Hepatocyte (in vitro differentiated cells): ENCODE measurements at regions not wholly inside any gene's neighbourhood (a gene's known extent, or its start where the extent isn't known, plus 50 kb on each side); places are given as distances from the start of the nearest gene placed in this dataset.
A peak's percentile ranks its signal among the peaks of the same experiment; 100 is the strongest.

ENCODE experiments used
- DNase-seq: peaks from one replicate; pipeline ENCODE4 v3.0.0-alpha.2; 2016; ENCODE audit warnings: low spot score
- H2AFZ ChIP-seq: fragments of 200-600 bp; sonication (generic); 2 replicates; pipeline ENCODE4 v1.6.0; 2016; ENCODE audit warnings: antibody characterized with exemption, mild to moderate bottlenecking
- H3K27ac ChIP-seq: fragments of 200-600 bp; sonication (generic); 2 replicates; pipeline ENCODE4 v1.5.1; 2016; ENCODE audit warnings: mild to moderate bottlenecking
- H3K27me3 ChIP-seq: fragments of 200-600 bp; sonication (generic); 2 replicates; pipeline ENCODE4 v1.6.1; 2016
- H3K36me3 ChIP-seq: fragments of 200-600 bp; sonication (generic); replicated peaks from 2 replicates; pipeline ENCODE4 v1.5.1; 2016; ENCODE audit warnings: low read depth; ENCODE audit not compliant: insufficient read depth
- H3K4me1 ChIP-seq: fragments of 200-600 bp; sonication (generic); 2 replicates; pipeline ENCODE4 v1.5.1; 2016; ENCODE audit warnings: mild to moderate bottlenecking, moderate library complexity; ENCODE audit not compliant: insufficient read depth
- H3K4me2 ChIP-seq: fragments of 200-600 bp; sonication (generic); 2 replicates; pipeline ENCODE4 v1.6.0; 2016
- H3K4me3 ChIP-seq: fragments of 200-600 bp; sonication (generic); 2 replicates; pipeline ENCODE4 v1.5.1; 2016; ENCODE audit warnings: mild to moderate bottlenecking
- H3K79me2 ChIP-seq: fragments of 200-600 bp; sonication (generic); 2 replicates; pipeline ENCODE4 v1.6.0; 2017; ENCODE audit warnings: mild to moderate bottlenecking
- H3K9me2 ChIP-seq: fragments of 200-600 bp; sonication (generic); replicated peaks from 2 replicates; pipeline ENCODE4 v1.6.0; 2017; ENCODE audit warnings: mild to moderate bottlenecking; ENCODE audit not compliant: insufficient read depth
- H3K9me3 ChIP-seq: fragments of 200-600 bp; sonication (generic); 2 replicates; pipeline ENCODE4 v1.5.1; 2016; ENCODE audit warnings: low read depth, mild to moderate bottlenecking
- H4K20me1 ChIP-seq: fragments of 200-600 bp; sonication (generic); 2 replicates; pipeline ENCODE4 v1.6.0; 2016; ENCODE audit warnings: mild to moderate bottlenecking; ENCODE audit not compliant: insufficient read depth, poor library complexity, severe bottlenecking
- EZH2 ChIP-seq: fragments of 200-600 bp; sonication (generic); IDR thresholded peaks from 2 replicates; pipeline ENCODE4 v1.6.1; 2016; ENCODE audit warnings: antibody characterized with exemption, mild to moderate bottlenecking, borderline replicate concordance
- EZH2phosphoT487 ChIP-seq: fragments of 200-600 bp; sonication (generic); IDR thresholded peaks from one replicate; pipeline ENCODE4 v1.6.1; 2018; ENCODE audit warnings: antibody characterized with exemption, mild to moderate bottlenecking, low read depth, moderate library complexity; ENCODE audit not compliant: unreplicated experiment, severe bottlenecking
- WGBS: methylation state at CpG from one replicate; pipeline ENCODE4 v1.1.6; 2016; ENCODE audit warnings: low lambda C conversion rate; ENCODE audit errors: missing lambda C conversion rate; 5-methylcytosine and 5-hydroxymethylcytosine counted together
- TF ChIP-seq, protein P1 (sequence below): fragments of 200-600 bp; sonication (generic); IDR thresholded peaks from 2 replicates; pipeline ENCODE4 v1.5.1; 2016; ENCODE audit warnings: antibody characterized with exemption, mild to moderate bottlenecking; ENCODE audit not compliant: poor library complexity

DNA sequence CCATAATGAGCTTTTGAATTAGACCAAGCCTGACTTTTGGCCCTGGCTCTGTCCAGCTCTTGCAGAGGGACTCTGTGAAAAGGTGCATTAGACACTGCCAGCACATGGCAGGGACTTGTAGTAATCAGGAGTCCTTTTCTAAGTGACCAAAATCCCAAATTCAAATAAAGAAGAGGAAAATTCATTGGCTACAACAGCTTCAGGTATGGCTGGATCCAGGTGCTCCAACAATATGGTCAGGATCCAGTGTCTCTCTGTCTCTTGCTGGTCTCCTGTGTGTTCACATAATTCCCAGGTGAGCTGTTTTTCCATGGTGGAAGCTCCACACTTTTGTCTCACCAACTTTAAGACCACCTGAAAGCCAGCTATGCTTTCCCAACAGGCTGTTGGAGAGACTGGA is 358.8 kb upstream of the TNRC6C start:
- Histone ChIP-seq H3K9me2 (no peaks in the 10 kb centered on the region), H3K27ac (no peak overlapping the region), H3K79me2 (no peaks in the 10 kb centered on the region), H3K9me3 (no peaks in the 10 kb centered on the region), H4K20me1 (no peaks in the 10 kb centered on the region), H2AFZ (no peak overlapping the region), H3K4me2 (no peak overlapping the region), H3K36me3 (no peaks in the 10 kb centered on the region), H3K4me1 (peaks cover 26% of the 10 kb centered on the region), H3K27me3 (no peaks in the 10 kb centered on the region), H3K4me3 (no peak overlapping the region)
- TF ChIP-seq, protein P1, sequence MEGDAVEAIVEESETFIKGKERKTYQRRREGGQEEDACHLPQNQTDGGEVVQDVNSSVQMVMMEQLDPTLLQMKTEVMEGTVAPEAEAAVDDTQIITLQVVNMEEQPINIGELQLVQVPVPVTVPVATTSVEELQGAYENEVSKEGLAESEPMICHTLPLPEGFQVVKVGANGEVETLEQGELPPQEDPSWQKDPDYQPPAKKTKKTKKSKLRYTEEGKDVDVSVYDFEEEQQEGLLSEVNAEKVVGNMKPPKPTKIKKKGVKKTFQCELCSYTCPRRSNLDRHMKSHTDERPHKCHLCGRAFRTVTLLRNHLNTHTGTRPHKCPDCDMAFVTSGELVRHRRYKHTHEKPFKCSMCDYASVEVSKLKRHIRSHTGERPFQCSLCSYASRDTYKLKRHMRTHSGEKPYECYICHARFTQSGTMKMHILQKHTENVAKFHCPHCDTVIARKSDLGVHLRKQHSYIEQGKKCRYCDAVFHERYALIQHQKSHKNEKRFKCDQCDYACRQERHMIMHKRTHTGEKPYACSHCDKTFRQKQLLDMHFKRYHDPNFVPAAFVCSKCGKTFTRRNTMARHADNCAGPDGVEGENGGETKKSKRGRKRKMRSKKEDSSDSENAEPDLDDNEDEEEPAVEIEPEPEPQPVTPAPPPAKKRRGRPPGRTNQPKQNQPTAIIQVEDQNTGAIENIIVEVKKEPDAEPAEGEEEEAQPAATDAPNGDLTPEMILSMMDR: no peak
- TF ChIP-seq EZH2phosphoT487 (no peak), EZH2 (no peak)
- DNase-seq: no peak

GRCh38 chr17:77600346-77600745 is 358.2 kb upstream of the TNRC6C start:
- Histone ChIP-seq H3K9me2 (no peaks in the 10 kb centered on the region), H3K79me2 (no peaks in the 10 kb centered on the region), H3K4me3 (no peak overlapping the region), H3K27ac (no peak overlapping the region), H4K20me1 (no peaks in the 10 kb centered on the region), H3K4me1 (peaks cover 26% of the 10 kb centered on the region), H3K27me3 (no peaks in the 10 kb centered on the region), H2AFZ (no peak overlapping the region), H3K4me2 (no peak overlapping the region), H3K9me3 (no peaks in the 10 kb centered on the region), H3K36me3 (no peaks in the 10 kb centered on the region)
- TF ChIP-seq EZH2: no peak
- no peak for TF ChIP-seq EZH2phosphoT487
- TF ChIP-seq, protein P1: no peak
- DNase-seq: no peak
- WGBS: 98% methylated on average over 9 of the region's 9 CpGs

DNA sequence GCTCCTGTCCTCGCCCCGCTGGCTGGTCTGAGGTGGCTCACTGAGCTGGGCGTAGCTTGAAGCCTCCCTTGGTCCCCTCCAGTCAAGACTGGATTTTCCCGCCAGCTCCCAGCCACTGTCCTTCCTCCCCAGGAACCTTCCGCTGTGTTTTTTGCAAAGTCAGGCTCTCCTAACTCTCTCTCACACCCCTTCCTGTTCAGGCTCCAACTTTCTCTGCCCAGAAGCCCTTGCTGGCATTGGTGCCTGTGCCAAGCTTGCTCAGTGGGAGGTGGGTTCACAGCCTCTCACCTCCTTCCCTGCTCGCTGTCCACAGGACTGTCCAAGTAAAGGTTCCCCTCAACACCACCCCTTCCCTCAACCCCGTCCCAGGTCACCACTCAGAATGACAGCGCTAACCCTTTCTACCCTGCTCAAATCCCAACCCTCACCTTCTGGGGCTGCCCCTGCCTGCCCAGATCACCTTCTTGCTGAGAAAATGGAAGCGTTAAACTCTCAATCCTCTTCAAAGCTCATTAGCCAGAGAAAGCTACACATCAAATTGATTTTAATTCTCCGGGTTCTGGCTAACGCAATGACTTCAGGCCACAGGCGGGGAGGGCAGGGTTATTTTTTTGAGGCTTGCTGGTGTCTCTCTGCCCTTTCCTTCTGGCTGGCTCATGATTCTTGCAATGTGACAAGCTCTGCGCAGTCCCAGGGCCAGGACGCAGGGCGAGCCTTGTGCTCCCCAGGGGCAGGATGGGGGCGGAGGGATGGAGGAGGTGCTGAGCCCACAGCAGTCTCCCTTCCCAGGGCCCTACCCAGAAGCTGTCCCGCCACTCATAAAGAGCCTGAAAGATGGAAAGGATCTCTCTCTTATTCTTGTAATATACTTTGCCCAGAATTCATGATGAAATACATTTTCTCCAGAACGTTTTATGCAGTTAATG is 357.2 kb upstream of the TNRC6C start:
- peak overlapping the region; percentile 47 for H3K4me2 ChIP-seq

More for the DNA sequence above, 357.2 kb upstream of the TNRC6C start:
- Histone ChIP-seq H3K79me2 (no peaks in the 10 kb centered on the region), H3K27ac (peak overlapping the region; percentile 83), H4K20me1 (no peaks in the 10 kb centered on the region), H2AFZ (no peak overlapping the region), H3K4me3 (no peak overlapping the region), H3K9me3 (no peaks in the 10 kb centered on the region), H3K4me1 (peaks cover 26% of the 10 kb centered on the region), H3K27me3 (no peaks in the 10 kb centered on the region), H3K9me2 (no peaks in the 10 kb centered on the region), H3K36me3 (no peaks in the 10 kb centered on the region)
- 91% methylated on average over 18 of the region's 18 CpGs for WGBS
- DNase-seq: no peak
- TF ChIP-seq, protein P1: no peak
- TF ChIP-seq EZH2phosphoT487 (no peak), EZH2 (no peak)
